Mammary epithelial cell (primary cell): ENCODE measurements at regions not wholly inside any gene's neighbourhood (a gene's known extent, or its start where the extent isn't known, plus 50 kb on each side); places are given as distances from the start of the nearest gene placed in this dataset.

Experiments used
- CTCF ChIP-seq, 2 donors: IDR thresholded peaks in 1 of 2; conservative IDR thresholded peaks in 1 of 2; 2 replicates each; pipeline ENCODE4 v1.5.1; 2011 to 2012; ENCODE audit warnings: inconsistent platforms in 2 of 2, low read length in 2 of 2, mild to moderate bottlenecking in 2 of 2, control low read depth in 1 of 2, low read depth in 1 of 2; ENCODE audit not compliant: insufficient read depth in 1 of 2; ENCODE audit errors: extremely low read depth in 1 of 2
- EZH2 ChIP-seq: IDR thresholded peaks from 2 replicates; pipeline ENCODE4 v1.6.1; 2012; ENCODE audit warnings: low read length, inconsistent platforms, borderline replicate concordance

GRCh38 chrX:16427668-16428067 lies 222.3 kb upstream of the S100G start:
- TF ChIP-seq CTCF (conservative IDR thresholded peaks at IDR 0.05 in 1 of 2, IDR thresholded peaks at IDR 0.05 in 1 of 2; ENCODE audit: extremely low read depth in 1 of 2, insufficient read depth in 1 of 2, low read depth in 1 of 2, low read length in 2 of 2) (no peak), EZH2 (no peak)
